Lower leg skin (tissue), 3 donors: ENCODE measurements at regions not wholly inside any gene's neighbourhood (a gene's known extent, or its start where the extent isn't known, plus 50 kb on each side); places are given as distances from the start of the nearest gene placed in this dataset.
"Not testable (repeated sequence)": the region's sequence is repeated elsewhere in the genome, so short reads cannot be mapped to it uniquely, and the experiment has no call there.

ENCODE experiments used
- POLR2A ChIP-seq, 2 donors: fragments of 450-650 bp; IDR thresholded peaks; one replicate each; pipeline ENCODE4 v1.6.1; 2016 to 2017; ENCODE audit warnings: antibody characterized with exemption in 2 of 2, mild to moderate bottlenecking in 1 of 2, moderate library complexity in 1 of 2
- TF ChIP-seq, protein P1 (sequence below), 3 donors: fragments of 450-650 bp; IDR thresholded peaks; one replicate each; pipeline ENCODE4 v1.5.1; 2016; ENCODE audit warnings: antibody characterized with exemption in 3 of 3, mild to moderate bottlenecking in 3 of 3, moderate library complexity in 2 of 3

DNA sequence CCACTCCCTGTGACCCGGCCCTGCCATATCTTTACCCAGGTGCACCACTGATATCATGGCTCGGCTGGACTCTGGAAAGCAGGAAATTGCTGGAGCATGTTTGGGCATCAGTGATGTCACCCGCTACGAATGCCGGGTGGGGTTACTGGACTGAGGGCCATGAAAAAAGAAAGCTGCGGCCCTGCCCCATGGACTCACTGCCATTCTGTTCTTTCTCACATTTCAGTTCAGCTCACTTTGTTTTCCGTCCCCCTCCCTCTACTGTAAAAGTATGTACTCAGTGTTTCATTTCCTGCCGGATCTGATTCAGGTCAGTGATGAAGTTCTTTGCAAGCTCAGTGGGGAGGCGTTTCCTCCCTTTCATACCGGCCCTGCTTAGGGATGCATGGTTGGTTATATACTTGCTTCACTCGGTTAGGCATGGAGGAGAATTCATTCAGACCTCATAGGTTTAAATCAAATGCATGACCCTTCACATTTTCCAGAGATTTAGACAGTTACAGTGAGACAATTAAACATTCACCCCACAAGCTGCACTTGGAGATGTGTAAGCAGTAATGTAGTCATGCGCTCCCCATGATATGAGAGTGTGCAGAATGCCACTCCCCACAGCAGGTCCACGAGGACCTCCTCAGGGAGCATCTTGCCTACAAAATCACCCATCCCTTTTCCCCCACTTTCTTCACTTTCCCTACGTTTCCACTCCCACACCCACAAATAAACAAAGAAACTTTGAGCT is 1938.5 kb downstream of the FOXD4L5 start:
- TF ChIP-seq, protein P1, sequence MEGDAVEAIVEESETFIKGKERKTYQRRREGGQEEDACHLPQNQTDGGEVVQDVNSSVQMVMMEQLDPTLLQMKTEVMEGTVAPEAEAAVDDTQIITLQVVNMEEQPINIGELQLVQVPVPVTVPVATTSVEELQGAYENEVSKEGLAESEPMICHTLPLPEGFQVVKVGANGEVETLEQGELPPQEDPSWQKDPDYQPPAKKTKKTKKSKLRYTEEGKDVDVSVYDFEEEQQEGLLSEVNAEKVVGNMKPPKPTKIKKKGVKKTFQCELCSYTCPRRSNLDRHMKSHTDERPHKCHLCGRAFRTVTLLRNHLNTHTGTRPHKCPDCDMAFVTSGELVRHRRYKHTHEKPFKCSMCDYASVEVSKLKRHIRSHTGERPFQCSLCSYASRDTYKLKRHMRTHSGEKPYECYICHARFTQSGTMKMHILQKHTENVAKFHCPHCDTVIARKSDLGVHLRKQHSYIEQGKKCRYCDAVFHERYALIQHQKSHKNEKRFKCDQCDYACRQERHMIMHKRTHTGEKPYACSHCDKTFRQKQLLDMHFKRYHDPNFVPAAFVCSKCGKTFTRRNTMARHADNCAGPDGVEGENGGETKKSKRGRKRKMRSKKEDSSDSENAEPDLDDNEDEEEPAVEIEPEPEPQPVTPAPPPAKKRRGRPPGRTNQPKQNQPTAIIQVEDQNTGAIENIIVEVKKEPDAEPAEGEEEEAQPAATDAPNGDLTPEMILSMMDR (IDR thresholded peaks at IDR 0.05): not testable (repeated sequence)
- TF ChIP-seq POLR2A (IDR thresholded peaks at IDR 0.05): not testable (repeated sequence)
